ENCODE measurements at regions not wholly inside any gene's neighbourhood (a gene's known extent, or its start where the extent isn't known, plus 50 kb on each side); places are given as distances from the start of the nearest gene placed in this dataset.

- no peak overlapping the region for H3K9ac ChIP-seq
- no peak overlapping the region for H3K27ac ChIP-seq
- no peak overlapping the region for H3K4me2 ChIP-seq
These were observed 284.6 kb downstream of the PTBP2 start for GRCh38 chr1:97006044-97006661.

GRCh38 chr1:97007840-97008604 lies 286.4 kb downstream of the PTBP2 start:
- no peak overlapping the region for H2AFZ ChIP-seq (ENCODE audit: low read depth)
- H3K4me1 ChIP-seq (ENCODE audit: low read depth, poor library complexity, severe bottlenecking), result peaks cover 23% of the 10 kb centered on the region
- no peaks in the 10 kb centered on the region for H3K27me3 ChIP-seq (ENCODE audit: insufficient read depth, low read depth)
- no peak overlapping the region for H3K9ac ChIP-seq
- no peak overlapping the region for H3K4me2 ChIP-seq
- H3K27ac ChIP-seq, result no peak overlapping the region
- H3K36me3 ChIP-seq (ENCODE audit: insufficient read depth), result no peaks in the 10 kb centered on the region
- H3K79me2 ChIP-seq (ENCODE audit: insufficient read depth, low read depth), result no peaks in the 10 kb centered on the region
- H3K4me3 ChIP-seq (IDR thresholded peaks at IDR 0.05; ENCODE audit: insufficient read depth, low read depth, low read length), result no peak overlapping the region
- H4K20me1 ChIP-seq (ENCODE audit: insufficient read depth), result no peaks in the 10 kb centered on the region
- no peak for TF ChIP-seq CTCF (conservative IDR thresholded peaks at IDR 0.05; ENCODE audit: low read depth, low read length)

More at GRCh38 chr1:97006044-97006661, 284.6 kb downstream of the PTBP2 start:
- Histone ChIP-seq H3K4me3 (IDR thresholded peaks at IDR 0.05; ENCODE audit: insufficient read depth, low read depth, low read length) (no peak overlapping the region), H4K20me1 (ENCODE audit: insufficient read depth) (no peaks in the 10 kb centered on the region), H3K4me1 (ENCODE audit: low read depth, poor library complexity, severe bottlenecking) (peaks cover 20% of the 10 kb centered on the region), H2AFZ (ENCODE audit: low read depth) (no peak overlapping the region), H3K79me2 (ENCODE audit: insufficient read depth, low read depth) (no peaks in the 10 kb centered on the region), H3K27me3 (ENCODE audit: insufficient read depth, low read depth) (no peaks in the 10 kb centered on the region), H3K36me3 (ENCODE audit: insufficient read depth) (no peaks in the 10 kb centered on the region)
- no peak for TF ChIP-seq CTCF (conservative IDR thresholded peaks at IDR 0.05; ENCODE audit: low read depth, low read length)

GRCh38 chr1:97010566-97011264 lies 289.1 kb downstream of the PTBP2 start:
- Histone ChIP-seq H3K4me2 (peak overlapping the region; percentile 21; the same call in 1 of the 2 replicates), H3K9ac (no peak overlapping the region), H4K20me1 (ENCODE audit: insufficient read depth) (no peaks in the 10 kb centered on the region), H2AFZ (ENCODE audit: low read depth) (no peak overlapping the region), H3K4me3 (IDR thresholded peaks at IDR 0.05; ENCODE audit: insufficient read depth, low read depth, low read length) (no peak overlapping the region), H3K27ac (no peak overlapping the region), H3K27me3 (ENCODE audit: insufficient read depth, low read depth) (no peaks in the 10 kb centered on the region), H3K36me3 (ENCODE audit: insufficient read depth) (no peaks in the 10 kb centered on the region), H3K79me2 (ENCODE audit: insufficient read depth, low read depth) (no peaks in the 10 kb centered on the region), H3K4me1 (ENCODE audit: low read depth, poor library complexity, severe bottlenecking) (peaks cover 21% of the 10 kb centered on the region)
- no peak for TF ChIP-seq CTCF (conservative IDR thresholded peaks at IDR 0.05; ENCODE audit: low read depth, low read length)

- no peak for TF ChIP-seq CTCF (conservative IDR thresholded peaks at IDR 0.05; ENCODE audit: low read depth, low read length)
- no peak overlapping the region for H3K4me2 ChIP-seq
- H3K27me3 ChIP-seq (ENCODE audit: insufficient read depth, low read depth), result no peaks in the 10 kb centered on the region
- no peak overlapping the region for H2AFZ ChIP-seq (ENCODE audit: low read depth)
- no peak overlapping the region for H3K27ac ChIP-seq
- H3K4me3 ChIP-seq (IDR thresholded peaks at IDR 0.05; ENCODE audit: insufficient read depth, low read depth, low read length), result no peak overlapping the region
- no peaks in the 10 kb centered on the region for H3K36me3 ChIP-seq (ENCODE audit: insufficient read depth)
- peaks cover 12% of the 10 kb centered on the region for H3K4me1 ChIP-seq (ENCODE audit: low read depth, poor library complexity, severe bottlenecking)
- H3K9ac ChIP-seq, result no peak overlapping the region
- H4K20me1 ChIP-seq (ENCODE audit: insufficient read depth), result no peaks in the 10 kb centered on the region
- H3K79me2 ChIP-seq (ENCODE audit: insufficient read depth, low read depth), result no peaks in the 10 kb centered on the region
These were observed 291.6 kb downstream of the PTBP2 start for GRCh38 chr1:97013136-97013535.

Data from KMS-11 (cell line).